A673 (cell line): ENCODE measurements at regions not wholly inside any gene's neighbourhood (a gene's known extent, or its start where the extent isn't known, plus 50 kb on each side); places are given as distances from the start of the nearest gene placed in this dataset.

Experiments
- BruUV-seq: library from RNA; stranded (reverse); fragments of 400-500 nt; replicated peaks from 2 replicates; lab custom pipeline; 2021; lab: Mats Ljungman, UMichigan
- CTCF ChIA-PET: fragments of 300-600 bp; sonication (Branson Sonifier 250); formaldehyde crosslinking; loops from one replicate; lab custom pipeline; 2022; ENCODE audit warnings: antibody characterized with exemption; lab: Charles Lee
- POLR2A ChIA-PET: fragments of 300-600 bp; sonication (Branson Sonifier 250); formaldehyde crosslinking; loops from one replicate; lab custom pipeline; 2022; ENCODE audit warnings: antibody characterized with exemption; ENCODE audit not compliant: low non-redundant PET; lab: Charles Lee
- DNase-seq: peaks from one replicate; pipeline ENCODE4 v3.0.0-alpha.2; 2015; ENCODE audit warnings: low spot score
- H3K27ac ChIP-seq: fragments of 200-600 bp; sonication (generic); 2 replicates; pipeline ENCODE4 v1.5.1; 2016; ENCODE audit warnings: mixed run types, low read depth, mild to moderate bottlenecking, mixed read lengths, antibody characterized with exemption, low read length; ENCODE audit not compliant: poor library complexity, severe bottlenecking
- H3K27me3 ChIP-seq: fragments of 200-600 bp; sonication (generic); replicated peaks from 2 replicates; pipeline ENCODE4 v1.6.1; 2017; ENCODE audit warnings: mixed run types, low read depth, mild to moderate bottlenecking, mixed read lengths, antibody characterized with exemption, low read length; ENCODE audit not compliant: insufficient read depth, poor library complexity
- H3K36me3 ChIP-seq: fragments of 200-600 bp; sonication (generic); 2 replicates; pipeline ENCODE4 v1.6.1; 2016; ENCODE audit warnings: mixed run types, mild to moderate bottlenecking, mixed read lengths, antibody characterized with exemption, low read length; ENCODE audit not compliant: insufficient read depth, poor library complexity, severe bottlenecking
- H3K4me1 ChIP-seq: fragments of 200-600 bp; sonication (generic); 2 replicates; pipeline ENCODE4 v1.6.1; 2017; ENCODE audit warnings: mixed run types, mild to moderate bottlenecking, mixed read lengths, antibody characterized with exemption, low read length; ENCODE audit not compliant: insufficient read depth, poor library complexity, severe bottlenecking
- H3K4me3 ChIP-seq: fragments of 200-600 bp; sonication (generic); 2 replicates; pipeline ENCODE4 v1.5.1; 2016; ENCODE audit warnings: low read depth, mixed run types, mild to moderate bottlenecking, mixed read lengths, low read length; ENCODE audit not compliant: poor library complexity, severe bottlenecking
- H3K9me3 ChIP-seq: fragments of 200-600 bp; sonication (generic); 2 replicates; pipeline ENCODE4 v1.6.1; 2016; ENCODE audit warnings: mixed run types, low read depth, mild to moderate bottlenecking, mixed read lengths, antibody characterized with exemption, low read length; ENCODE audit not compliant: poor library complexity, severe bottlenecking
- CTCF ChIP-seq: fragments of 300-800, 200-600 bp; sonication (generic); conservative IDR thresholded peaks from 2 replicates; pipeline ENCODE4 v1.5.1; 2017; ENCODE audit warnings: low read depth, mild to moderate bottlenecking, antibody characterized with exemption, low read length, moderate library complexity, mixed read lengths
- EZH2 ChIP-seq: fragments of 200-600 bp; sonication (generic); IDR thresholded peaks from 2 replicates; pipeline ENCODE4 v1.6.1; 2017; ENCODE audit warnings: borderline replicate concordance, low read depth, mild to moderate bottlenecking, mixed read lengths, antibody characterized with exemption, low read length; ENCODE audit not compliant: poor library complexity, severe bottlenecking
- intact Hi-C: fragments of 100-400 bp; cut with micrococcal nuclease; formaldehyde crosslinking; loops from one replicate; pipeline ENCODE4 v1.10.0; 2022; ENCODE audit not compliant: unreplicated experiment

DNA sequence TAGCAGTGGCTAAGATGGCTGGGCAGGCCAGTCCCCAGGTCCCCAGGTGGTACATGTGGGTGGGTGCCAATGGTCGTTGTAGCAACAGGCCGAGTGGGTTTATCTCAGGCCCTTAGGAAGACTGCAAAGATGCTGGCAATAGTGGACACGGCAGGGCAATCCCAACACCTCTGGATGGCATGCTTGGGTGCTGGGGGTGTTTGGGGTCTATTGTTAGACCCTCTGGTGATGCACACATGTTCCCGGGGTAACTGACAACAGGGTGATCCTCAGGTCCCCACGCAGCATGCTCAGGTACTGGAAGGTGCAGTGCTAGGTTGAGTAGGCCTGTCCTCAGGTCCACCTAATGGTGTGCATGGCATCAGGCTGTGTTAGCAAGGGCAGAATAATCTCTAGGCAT lies 267.5 kb downstream of the ANKRD50 start:
- TF ChIP-seq EZH2 (no peak), CTCF (no peak)
- Histone ChIP-seq H3K36me3 (no peaks in the 10 kb centered on the region), H3K9me3 (peaks cover 8% of the 10 kb centered on the region), H3K4me1 (no peaks in the 10 kb centered on the region), H3K27me3 (no peaks in the 10 kb centered on the region), H3K27ac (no peak overlapping the region), H3K4me3 (no peak overlapping the region)
- CTCF ChIA-PET = no interaction called here
- no TSS peak for BruUV-seq
- intact Hi-C loops = no loop called here
- POLR2A ChIA-PET = no interaction called here
- DNase-seq = no peak

DNA sequence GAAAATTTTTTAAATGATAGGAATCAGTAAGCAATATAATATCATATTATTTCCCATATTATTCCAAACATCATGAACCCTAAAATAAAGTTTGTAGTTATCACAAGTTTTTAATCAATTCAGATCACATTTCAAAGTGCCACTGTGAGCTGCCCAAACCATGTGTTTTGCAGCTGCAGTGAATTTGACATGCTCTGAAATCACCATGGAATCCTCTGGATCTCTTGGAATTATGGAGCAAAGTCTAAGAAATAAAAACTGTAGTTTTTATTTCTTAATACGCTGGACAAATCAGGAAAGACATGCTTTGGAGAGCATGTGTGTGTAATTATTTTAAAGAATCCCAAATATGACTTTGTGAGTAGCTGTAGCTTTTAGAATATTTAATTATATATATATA lies 262.7 kb downstream of the ANKRD50 start:
- POLR2A ChIA-PET = no interaction called here
- CTCF ChIA-PET = no interaction called here

GRCh38 chr4:124450851-124451250 lies 261.7 kb downstream of the ANKRD50 start:
- TF ChIP-seq EZH2 (no peak), CTCF (no peak)
- POLR2A ChIA-PET = no interaction called here
- H3K27me3 ChIP-seq = no peaks in the 10 kb centered on the region
- no peaks in the 10 kb centered on the region for H3K4me1 ChIP-seq
- no peak overlapping the region for H3K27ac ChIP-seq
- CTCF ChIA-PET = no interaction called here
- intact Hi-C loops = no loop called here
- no TSS peak for BruUV-seq
- H3K4me3 ChIP-seq = no peak overlapping the region
- H3K9me3 ChIP-seq = no peaks in the 10 kb centered on the region
- no peak for DNase-seq
- no peaks in the 10 kb centered on the region for H3K36me3 ChIP-seq

More for the DNA sequence above, 262.7 kb downstream of the ANKRD50 start:
- Histone ChIP-seq H3K4me3 (no peak overlapping the region), H3K4me1 (no peaks in the 10 kb centered on the region), H3K36me3 (no peaks in the 10 kb centered on the region), H3K27ac (no peak overlapping the region), H3K9me3 (no peaks in the 10 kb centered on the region), H3K27me3 (no peaks in the 10 kb centered on the region)
- no peak for DNase-seq
- intact Hi-C loops = no loop called here
- no TSS peak for BruUV-seq
- TF ChIP-seq EZH2 (no peak), CTCF (no peak)
